Astrocyte (in vitro differentiated cells and primary cell): ENCODE measurements at regions not wholly inside any gene's neighbourhood (a gene's known extent, or its start where the extent isn't known, plus 50 kb on each side); places are given as distances from the start of the nearest gene placed in this dataset.

Experiments used
- DNase-seq: peaks from one replicate; pipeline ENCODE4 v3.0.0-alpha.2; 2010; ENCODE audit warnings: low read depth
- FAIRE-seq: peaks from 2 replicates; lab custom pipeline; 2011; peaks lifted over from hg19 to GRCh38; lab: Jason Lieb, UNC
- H2AFZ ChIP-seq: 2 replicates; pipeline ENCODE4 v1.6.0; 2012; ENCODE audit warnings: low read depth, low read length, inconsistent platforms
- H3K27ac ChIP-seq: 2 replicates; pipeline ENCODE4 v1.5.1; 2011; ENCODE audit warnings: low read depth, low read length, inconsistent platforms
- H3K27me3 ChIP-seq: 2 replicates; pipeline ENCODE4 v1.6.0; 2011; ENCODE audit warnings: low read length, inconsistent platforms; ENCODE audit not compliant: insufficient read depth
- H3K36me3 ChIP-seq: 2 replicates; pipeline ENCODE4 v1.5.1; 2011; ENCODE audit warnings: low read length, inconsistent platforms; ENCODE audit not compliant: insufficient read depth
- H3K4me1 ChIP-seq: 2 replicates; pipeline ENCODE4 v1.5.1; 2011; ENCODE audit warnings: low read length, inconsistent platforms; ENCODE audit not compliant: insufficient read depth
- H3K4me2 ChIP-seq: 2 replicates; pipeline ENCODE4 v1.6.0; 2012; ENCODE audit warnings: low read length, inconsistent platforms
- H3K4me3 ChIP-seq: 2 replicates; pipeline ENCODE4 v1.5.1; 2011; ENCODE audit warnings: low read depth, mild to moderate bottlenecking, low read length, inconsistent platforms; ENCODE audit not compliant: insufficient read depth
- H3K79me2 ChIP-seq: 2 replicates; pipeline ENCODE4 v1.6.0; 2012; ENCODE audit warnings: mild to moderate bottlenecking, low read length, inconsistent platforms; ENCODE audit not compliant: insufficient read depth
- H3K9ac ChIP-seq: 2 replicates; pipeline ENCODE4 v1.6.0; 2012; ENCODE audit warnings: mild to moderate bottlenecking, low read length, inconsistent platforms
- H3K9me3 ChIP-seq: 2 replicates; pipeline ENCODE4 v1.5.1; 2012; ENCODE audit warnings: low read depth, mild to moderate bottlenecking, low read length, inconsistent platforms; ENCODE audit not compliant: insufficient read depth
- H4K20me1 ChIP-seq: 2 replicates; pipeline ENCODE4 v1.6.0; 2012; ENCODE audit warnings: low read length, inconsistent platforms; ENCODE audit not compliant: insufficient read depth
- H3K27ac Mint-ChIP-seq: one replicate; pipeline ENCODE4 v1.8.0; 2021; ENCODE audit warnings: mild to moderate bottlenecking, mixed read lengths; ENCODE audit not compliant: unreplicated experiment
- H3K27me3 Mint-ChIP-seq: one replicate; pipeline ENCODE4 v1.8.0; 2021; ENCODE audit warnings: low read depth, mixed read lengths; ENCODE audit not compliant: unreplicated experiment
- H3K36me3 Mint-ChIP-seq: one replicate; pipeline ENCODE4 v1.8.0; 2021; ENCODE audit warnings: low read depth, mixed read lengths; ENCODE audit not compliant: unreplicated experiment
- H3K4me1 Mint-ChIP-seq: one replicate; pipeline ENCODE4 v1.8.0; 2021; ENCODE audit warnings: low read depth, mixed read lengths; ENCODE audit not compliant: unreplicated experiment
- H3K4me3 Mint-ChIP-seq: one replicate; pipeline ENCODE4 v1.8.0; 2021; ENCODE audit warnings: mild to moderate bottlenecking, moderate library complexity, mixed read lengths; ENCODE audit not compliant: unreplicated experiment
- H3K9me3 Mint-ChIP-seq: one replicate; pipeline ENCODE4 v1.8.0; 2021; ENCODE audit warnings: mild to moderate bottlenecking, mixed read lengths; ENCODE audit not compliant: unreplicated experiment
- CTCF ChIP-seq: IDR thresholded peaks from 2 replicates; pipeline ENCODE4 v1.5.1; 2011; ENCODE audit warnings: low read depth, mild to moderate bottlenecking, inconsistent platforms, low read length, moderate library complexity; ENCODE audit not compliant: insufficient read depth
- EZH2 ChIP-seq: IDR thresholded peaks from 2 replicates; pipeline ENCODE4 v1.6.1; 2012; ENCODE audit warnings: mild to moderate bottlenecking, low read length, inconsistent platforms; ENCODE audit not compliant: insufficient read depth

GRCh38 chr4:155445306-155445705, 68.5 kb upstream of the MAP9 start:
- no peak overlapping the region for H3K27ac Mint-ChIP-seq
- no peaks in the 10 kb centered on the region for H3K27me3 ChIP-seq
- no peaks in the 10 kb centered on the region for H3K9me3 ChIP-seq
- H4K20me1 ChIP-seq, result no peaks in the 10 kb centered on the region
- no peak overlapping the region for H3K4me2 ChIP-seq
- H3K4me3 ChIP-seq, result no peak overlapping the region
- H3K9me3 Mint-ChIP-seq, result no peaks in the 10 kb centered on the region
- H3K4me1 ChIP-seq, result no peaks in the 10 kb centered on the region
- no peak overlapping the region for H2AFZ ChIP-seq
- DNase-seq (no peak), FAIRE-seq (no peak)
- H3K79me2 ChIP-seq, result no peaks in the 10 kb centered on the region
- H3K4me1 Mint-ChIP-seq, result no peaks in the 10 kb centered on the region
- H3K36me3 Mint-ChIP-seq, result no peaks in the 10 kb centered on the region
- H3K9ac ChIP-seq, result no peak overlapping the region
- no peaks in the 10 kb centered on the region for H3K36me3 ChIP-seq
- H3K27ac ChIP-seq, result no peak overlapping the region
- no peak overlapping the region for H3K4me3 Mint-ChIP-seq
- H3K27me3 Mint-ChIP-seq, result peaks cover 10% of the 10 kb centered on the region
- TF ChIP-seq EZH2 (no peak), CTCF (no peak)

GRCh38 chr4:155444721-155445120, 68.0 kb upstream of the MAP9 start:
- FAIRE-seq (no peak), DNase-seq (no peak)
- H3K4me3 ChIP-seq, result no peak overlapping the region
- no peak overlapping the region for H3K27ac Mint-ChIP-seq
- H3K9ac ChIP-seq, result no peak overlapping the region
- H4K20me1 ChIP-seq, result no peaks in the 10 kb centered on the region
- no peaks in the 10 kb centered on the region for H3K4me1 ChIP-seq
- H3K36me3 Mint-ChIP-seq, result no peaks in the 10 kb centered on the region
- no peak overlapping the region for H2AFZ ChIP-seq
- no peak overlapping the region for H3K4me3 Mint-ChIP-seq
- H3K27me3 ChIP-seq, result no peaks in the 10 kb centered on the region
- H3K4me2 ChIP-seq, result no peak overlapping the region
- H3K9me3 ChIP-seq, result no peaks in the 10 kb centered on the region
- no peaks in the 10 kb centered on the region for H3K79me2 ChIP-seq
- no peak for TF ChIP-seq EZH2
- no peak for TF ChIP-seq CTCF
- H3K36me3 ChIP-seq, result no peaks in the 10 kb centered on the region
- no peaks in the 10 kb centered on the region for H3K9me3 Mint-ChIP-seq
- no peaks in the 10 kb centered on the region for H3K4me1 Mint-ChIP-seq
- H3K27ac ChIP-seq, result no peak overlapping the region
- H3K27me3 Mint-ChIP-seq, result peaks cover 10% of the 10 kb centered on the region

- H3K27me3 Mint-ChIP-seq, result peaks cover 10% of the 10 kb centered on the region
- Histone ChIP-seq H3K36me3 (no peaks in the 10 kb centered on the region), H3K9ac (no peak overlapping the region), H3K79me2 (no peaks in the 10 kb centered on the region), H3K4me1 (no peaks in the 10 kb centered on the region), H3K4me2 (peak overlapping the region; percentile 65), H3K27me3 (no peaks in the 10 kb centered on the region), H3K9me3 (no peaks in the 10 kb centered on the region), H3K27ac (no peak overlapping the region), H4K20me1 (no peaks in the 10 kb centered on the region), H2AFZ (peak overlapping the region; percentile 68), H3K4me3 (no peak overlapping the region)
- no peak for TF ChIP-seq EZH2
- peak; percentile 100 for TF ChIP-seq CTCF
- DNase-seq, result peak; percentile 41
- no peak overlapping the region for H3K27ac Mint-ChIP-seq
- H3K36me3 Mint-ChIP-seq, result no peaks in the 10 kb centered on the region
- no peak overlapping the region for H3K4me3 Mint-ChIP-seq
- H3K4me1 Mint-ChIP-seq, result no peaks in the 10 kb centered on the region
- FAIRE-seq, result peak; percentile 75
- no peaks in the 10 kb centered on the region for H3K9me3 Mint-ChIP-seq
Measured at GRCh38 chr4:155442267-155443105, 65.7 kb upstream of the MAP9 start.
